Fibroblast of gingiva (primary cell): ENCODE measurements at regions not wholly inside any gene's neighbourhood (a gene's known extent, or its start where the extent isn't known, plus 50 kb on each side); places are given as distances from the start of the nearest gene placed in this dataset.

Experiments
- DNase-seq: peaks from one replicate; pipeline ENCODE4 v3.0.0-alpha.2; 2011; ENCODE audit warnings: low read depth

GRCh38 chr10:111830359-111830758, 353.2 kb downstream of the GPAM start:
- no peak for DNase-seq

- DNase-seq = no peak
Measured at GRCh38 chr10:111831058-111831457, 352.5 kb downstream of the GPAM start.

GRCh38 chr10:111833251-111833650, 350.3 kb downstream of the GPAM start:
- no peak for DNase-seq

GRCh38 chr10:111835574-111835973, 348.0 kb downstream of the GPAM start:
- DNase-seq = peak; percentile 42

GRCh38 chr10:111836064-111836463, 347.5 kb downstream of the GPAM start:
- DNase-seq = no peak

GRCh38 chr10:111836571-111836970, 347.0 kb downstream of the GPAM start:
- peak; percentile 38 for DNase-seq

- DNase-seq = no peak
Measured at GRCh38 chr10:111837086-111837485, 346.5 kb downstream of the GPAM start.

- DNase-seq = no peak
Measured at GRCh38 chr10:111837985-111838384, 345.6 kb downstream of the GPAM start.

- no peak for DNase-seq
Measured at GRCh38 chr10:111840546-111840945, 343.0 kb downstream of the GPAM start.

- no peak for DNase-seq
Measured at GRCh38 chr10:111852801-111853200, 330.8 kb downstream of the GPAM start.

- peak; percentile 6 for DNase-seq
Measured at GRCh38 chr10:111856631-111857030, 326.9 kb downstream of the GPAM start.

GRCh38 chr10:111865550-111865949, 318.0 kb downstream of the GPAM start:
- DNase-seq = no peak

- no peak for DNase-seq
Measured at GRCh38 chr10:111871458-111871857, 312.1 kb downstream of the GPAM start.

GRCh38 chr10:111872591-111872990, 311.0 kb downstream of the GPAM start:
- DNase-seq = no peak

- DNase-seq = no peak
Measured at GRCh38 chr10:111873041-111873440, 310.5 kb downstream of the GPAM start.

GRCh38 chr10:111873621-111874135, 309.9 kb downstream of the GPAM start:
- DNase-seq = no peak

GRCh38 chr10:111874576-111874975, 309.0 kb downstream of the GPAM start:
- no peak for DNase-seq

- DNase-seq = no peak
Measured at GRCh38 chr10:111875725-111876124, 307.8 kb downstream of the GPAM start.

GRCh38 chr10:111877258-111877657, 306.3 kb downstream of the GPAM start:
- DNase-seq = no peak

- DNase-seq = no peak
Measured at GRCh38 chr10:111879969-111880368, 303.6 kb downstream of the GPAM start.

GRCh38 chr10:111885046-111885445, 298.5 kb downstream of the GPAM start:
- DNase-seq = no peak

GRCh38 chr10:111885919-111886318, 297.6 kb downstream of the GPAM start:
- DNase-seq = no peak

- no peak for DNase-seq
Measured at GRCh38 chr10:111887266-111887665, 296.3 kb downstream of the GPAM start.

- no peak for DNase-seq
Measured at GRCh38 chr10:111890046-111890445, 293.5 kb downstream of the GPAM start.

- no peak for DNase-seq
Measured at GRCh38 chr10:111916011-111916410, 267.6 kb downstream of the GPAM start.
